Kidney (tissue), 13 donors: ENCODE measurements at regions not wholly inside any gene's neighbourhood (a gene's known extent, or its start where the extent isn't known, plus 50 kb on each side); places are given as distances from the start of the nearest gene placed in this dataset.

ENCODE experiments used
- DNase-seq, 5 donors: peaks; one replicate each; pipeline ENCODE4 v3.0.0-alpha.2; 2013 to 2020
- FAIRE-seq: peaks from 2 replicates; lab custom pipeline; 2012; peaks lifted over from hg19 to GRCh38; lab: Jason Lieb, UNC
- H3K27ac ChIP-seq, 2 donors: one replicate each; pipeline ENCODE4 v1.7.0; 2013; ENCODE audit warnings: low read depth in 2 of 2, low read length in 2 of 2, inconsistent platforms in 1 of 2
- H3K27me3 ChIP-seq: one replicate; pipeline ENCODE4 v1.7.1; 2013; ENCODE audit warnings: low read length, inconsistent platforms; ENCODE audit not compliant: control insufficient read depth, insufficient read depth
- H3K36me3 ChIP-seq, 3 donors: one replicate each; pipeline versions ENCODE4 v1.7.0 to v1.7.1; 2013; ENCODE audit warnings: low read length in 3 of 3, control low read depth in 1 of 3, inconsistent platforms in 1 of 3; ENCODE audit not compliant: insufficient read depth in 3 of 3, control insufficient read depth in 2 of 3
- H3K4me1 ChIP-seq, 3 donors: one replicate each; pipeline versions ENCODE4 v1.7.0 to v1.7.1; 2013; ENCODE audit warnings: low read length in 3 of 3, inconsistent platforms in 1 of 3, low read depth in 1 of 3; ENCODE audit not compliant: control insufficient read depth in 2 of 3, insufficient read depth in 2 of 3
- H3K4me3 ChIP-seq, 3 donors: one replicate each; pipeline versions ENCODE4 v1.7.0 to v1.8.1; 2013; ENCODE audit warnings: low read length in 3 of 3, control low read depth in 1 of 3, inconsistent platforms in 1 of 3
- H3K9ac ChIP-seq, 3 donors: one replicate each; pipeline versions ENCODE4 v1.7.0 to v1.7.1; 2013; ENCODE audit warnings: low read length in 3 of 3, control low read depth in 1 of 3, inconsistent platforms in 1 of 3
- H3K9me3 ChIP-seq, 3 donors: one replicate each; pipeline versions ENCODE4 v1.7.0 to v1.7.1; 2013; ENCODE audit warnings: low read length in 3 of 3, control low read depth in 1 of 3, inconsistent platforms in 1 of 3; ENCODE audit not compliant: control insufficient read depth in 2 of 3, insufficient read depth in 1 of 3
- intact Hi-C: fragments of 100-400 bp; cut with DNase I; formaldehyde crosslinking; loops from one replicate; pipeline ENCODE4 v1.11.1; 2022
- TF ChIP-seq, protein P1 (sequence below): IDR thresholded peaks from 3 replicates; pipeline ENCODE4 v1.5.1; 2012; ENCODE audit warnings: mild to moderate bottlenecking, moderate library complexity, borderline replicate concordance; ENCODE audit not compliant: insufficient read depth; ENCODE audit errors: extremely low read depth
- donor health status: control.
- donor health status: control.
- donor health status: control.
- donor health status: control.
- donor health status: control.
- donor health status: DM: yes; HTN: yes; CAD: no.
- donor health status: Normal renal cell carcinoma (clear cell type).

DNA sequence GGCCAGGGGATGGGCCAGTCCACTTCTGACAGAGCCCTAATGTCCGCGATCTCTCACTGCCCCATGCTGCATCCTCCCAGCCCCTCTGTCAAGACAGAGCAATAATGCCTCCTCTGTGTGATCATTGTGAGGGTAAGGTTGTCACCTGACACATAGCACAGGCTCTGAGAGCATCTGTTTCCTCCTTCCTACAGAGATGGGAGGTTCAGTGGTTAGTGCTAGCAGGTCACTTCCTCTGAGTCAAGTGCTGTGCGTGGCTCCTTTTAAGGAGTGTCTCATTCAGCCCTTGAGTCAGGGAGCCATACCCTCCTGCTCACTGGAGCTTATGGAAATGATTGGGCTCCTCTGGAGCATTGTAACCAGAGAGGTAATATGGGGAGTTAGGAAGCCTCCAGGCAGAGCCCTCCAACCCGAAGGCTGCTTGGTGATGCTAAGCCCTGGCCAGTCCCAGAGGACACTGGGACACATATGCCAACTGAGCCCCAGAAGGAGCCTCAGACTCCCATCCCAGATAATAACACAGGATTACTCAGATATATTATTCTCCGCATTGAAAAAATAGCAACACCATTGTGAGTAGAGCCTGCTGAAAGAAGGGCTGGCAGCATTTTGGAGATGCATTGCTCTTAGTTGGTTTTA lies 189.0 kb downstream of the GALNT1 start:
- TF ChIP-seq, protein P1, sequence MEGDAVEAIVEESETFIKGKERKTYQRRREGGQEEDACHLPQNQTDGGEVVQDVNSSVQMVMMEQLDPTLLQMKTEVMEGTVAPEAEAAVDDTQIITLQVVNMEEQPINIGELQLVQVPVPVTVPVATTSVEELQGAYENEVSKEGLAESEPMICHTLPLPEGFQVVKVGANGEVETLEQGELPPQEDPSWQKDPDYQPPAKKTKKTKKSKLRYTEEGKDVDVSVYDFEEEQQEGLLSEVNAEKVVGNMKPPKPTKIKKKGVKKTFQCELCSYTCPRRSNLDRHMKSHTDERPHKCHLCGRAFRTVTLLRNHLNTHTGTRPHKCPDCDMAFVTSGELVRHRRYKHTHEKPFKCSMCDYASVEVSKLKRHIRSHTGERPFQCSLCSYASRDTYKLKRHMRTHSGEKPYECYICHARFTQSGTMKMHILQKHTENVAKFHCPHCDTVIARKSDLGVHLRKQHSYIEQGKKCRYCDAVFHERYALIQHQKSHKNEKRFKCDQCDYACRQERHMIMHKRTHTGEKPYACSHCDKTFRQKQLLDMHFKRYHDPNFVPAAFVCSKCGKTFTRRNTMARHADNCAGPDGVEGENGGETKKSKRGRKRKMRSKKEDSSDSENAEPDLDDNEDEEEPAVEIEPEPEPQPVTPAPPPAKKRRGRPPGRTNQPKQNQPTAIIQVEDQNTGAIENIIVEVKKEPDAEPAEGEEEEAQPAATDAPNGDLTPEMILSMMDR = no peak
- Histone ChIP-seq H3K4me3 (no peak overlapping the region), H3K4me1 (no peaks in the 10 kb centered on the region), H3K9ac (no peak overlapping the region), H3K36me3 (no peaks in the 10 kb centered on the region), H3K27me3 (no peaks in the 10 kb centered on the region), H3K27ac (no peak overlapping the region), H3K9me3 (no peaks in the 10 kb centered on the region)
- intact Hi-C loops = no loop called here
- no peak for FAIRE-seq
- no peak for DNase-seq

DNA sequence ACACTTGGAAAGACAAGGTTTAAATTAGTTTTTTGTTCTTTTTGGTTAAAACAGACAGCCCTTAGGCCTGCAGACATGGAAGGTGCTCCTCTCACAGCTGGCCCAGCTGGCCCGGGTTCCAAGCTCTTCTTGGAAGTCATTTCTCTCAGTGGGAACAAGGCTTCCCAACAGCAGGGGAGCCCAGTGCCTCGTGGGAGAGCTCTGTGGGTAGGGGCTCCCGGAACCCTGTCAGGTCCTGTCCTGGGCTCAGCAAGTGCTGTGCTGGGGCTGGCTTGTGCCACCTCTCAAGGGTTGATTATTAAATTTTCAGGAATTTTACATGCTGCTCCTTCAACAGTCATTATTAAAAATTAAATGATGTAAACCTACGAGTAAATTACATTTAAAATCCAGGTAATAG lies 189.6 kb downstream of the GALNT1 start:
- TF ChIP-seq, protein P1 = no peak
- H3K27ac ChIP-seq = no peak overlapping the region

DNA sequence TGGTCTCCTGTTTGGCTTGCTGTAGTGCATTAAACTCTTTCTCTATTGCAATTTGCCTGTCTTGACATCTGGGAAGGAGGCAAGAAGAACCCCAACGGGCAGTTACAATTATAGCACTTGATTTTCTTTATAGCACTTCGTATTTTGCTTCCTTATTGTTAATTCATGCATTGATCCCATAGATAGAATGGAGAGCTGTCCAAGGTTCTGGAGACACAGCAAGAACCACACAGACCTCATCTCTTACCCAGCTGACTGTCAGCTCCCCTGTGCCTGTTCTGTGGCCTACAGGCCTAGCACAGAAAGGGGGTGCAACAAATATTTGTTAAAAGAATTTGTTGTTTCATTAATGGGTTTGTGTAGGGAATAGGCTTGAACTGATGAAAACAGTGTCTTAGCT lies 194.3 kb downstream of the GALNT1 start:
- FAIRE-seq (no peak), DNase-seq (peak in 2 of 5 donors; percentile 10 to 56)
- H3K9ac ChIP-seq = no peak overlapping the region
- no peaks in the 10 kb centered on the region for H3K4me1 ChIP-seq
- H3K9me3 ChIP-seq = no peaks in the 10 kb centered on the region
- TF ChIP-seq, protein P1 = no peak
- H3K27me3 ChIP-seq = no peaks in the 10 kb centered on the region
- intact Hi-C loops = no loop called here
- H3K27ac ChIP-seq = no peak overlapping the region
- H3K4me3 ChIP-seq = no peak overlapping the region
- H3K36me3 ChIP-seq = no peaks in the 10 kb centered on the region

More for the DNA sequence above, 189.6 kb downstream of the GALNT1 start:
- H3K9me3 ChIP-seq = no peaks in the 10 kb centered on the region
- intact Hi-C loops = no loop called here
- H3K4me1 ChIP-seq = no peaks in the 10 kb centered on the region
- DNase-seq = no peak
- H3K27me3 ChIP-seq = no peaks in the 10 kb centered on the region
- no peak overlapping the region for H3K9ac ChIP-seq
- FAIRE-seq = no peak
- no peaks in the 10 kb centered on the region for H3K36me3 ChIP-seq
- no peak overlapping the region for H3K4me3 ChIP-seq

DNA sequence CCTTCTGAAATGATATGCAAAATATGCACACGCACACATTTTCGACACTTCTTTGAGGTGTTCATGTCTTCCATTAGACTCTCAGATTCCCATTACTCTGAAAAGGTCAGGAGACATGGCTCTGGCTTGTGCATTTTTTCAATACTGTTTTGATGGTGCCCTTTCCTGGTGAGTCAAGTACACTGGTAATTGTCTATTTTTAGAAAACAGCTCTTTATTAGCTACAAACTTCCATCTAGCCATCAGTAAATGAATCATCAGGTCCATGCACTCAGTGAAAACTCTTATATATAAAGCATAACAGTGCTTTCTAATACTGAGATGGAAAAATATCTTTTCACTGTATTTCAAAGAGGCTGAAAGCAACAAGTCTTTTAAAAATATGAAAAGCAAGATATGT lies 194.9 kb downstream of the GALNT1 start:
- Histone ChIP-seq H3K9me3 (no peaks in the 10 kb centered on the region), H3K4me3 (no peak overlapping the region), H3K9ac (no peak overlapping the region), H3K36me3 (no peaks in the 10 kb centered on the region), H3K27ac (no peak overlapping the region), H3K4me1 (no peaks in the 10 kb centered on the region), H3K27me3 (no peaks in the 10 kb centered on the region)
- no peak for DNase-seq
- intact Hi-C loops = no loop called here
- FAIRE-seq = no peak
- TF ChIP-seq, protein P1 = no peak
